OCI-LY3 (cell line): ENCODE measurements at regions not wholly inside any gene's neighbourhood (a gene's known extent, or its start where the extent isn't known, plus 50 kb on each side); places are given as distances from the start of the nearest gene placed in this dataset.

Experiments
- CTCF ChIP-seq: fragments of 200-600, 300-600 bp; sonication (generic); IDR thresholded peaks from 2 replicates; pipeline ENCODE4 v1.5.1; 2014; ENCODE audit warnings: antibody characterized with exemption, low read length, low read depth
- EZH2phosphoT487 ChIP-seq: fragments of 200-600 bp; shearing (Covaris generic); IDR thresholded peaks from 2 replicates; pipeline ENCODE4 v1.6.1; 2018; ENCODE audit warnings: antibody characterized with exemption, mixed run types, low read depth

GRCh38 chr6:157758516-157759023 lies 64.5 kb upstream of the SNX9 start:
- no peak for TF ChIP-seq CTCF
- TF ChIP-seq EZH2phosphoT487, result no peak
